ENCODE measurements at regions not wholly inside any gene's neighbourhood (a gene's known extent, or its start where the extent isn't known, plus 50 kb on each side); places are given as distances from the start of the nearest gene placed in this dataset.
A peak's percentile ranks its signal among the peaks of the same experiment; 100 is the strongest.
"Not testable (repeated sequence)": the region's sequence is repeated elsewhere in the genome, so short reads cannot be mapped to it uniquely, and the experiment has no call there.

GRCh38 chr18:65592435-65592834 is 158.4 kb upstream of the CDH7 start:
- TF ChIP-seq POLR2A (IDR thresholded peaks at IDR 0.05; ENCODE audit: extremely low read depth, insufficient read length): no peak
- no peak for TF ChIP-seq CTCF (IDR thresholded peaks at IDR 0.05; ENCODE audit: low read depth, low read length)
- TF ChIP-seq MAX (IDR thresholded peaks at IDR 0.05; ENCODE audit: low read depth, low read length): no peak
- no peak for TF ChIP-seq MYC (IDR thresholded peaks at IDR 0.05; ENCODE audit: low read depth, low read length)
- DNase-seq (ENCODE audit: low read depth): no peak
- H3K4me3 ChIP-seq (ENCODE audit: low read depth, low read length): no peak overlapping the region

- TF ChIP-seq MAX (IDR thresholded peaks at IDR 0.05; ENCODE audit: low read depth, low read length) (no peak), CTCF (IDR thresholded peaks at IDR 0.05; ENCODE audit: low read depth, low read length) (no peak), POLR2A (IDR thresholded peaks at IDR 0.05; ENCODE audit: extremely low read depth, insufficient read length) (no peak), MYC (IDR thresholded peaks at IDR 0.05; ENCODE audit: low read depth, low read length) (no peak)
- H3K4me3 ChIP-seq (ENCODE audit: low read depth, low read length): no peak overlapping the region
Measured at GRCh38 chr18:65587491-65587890, 163.3 kb upstream of the CDH7 start.

GRCh38 chr18:65582094-65582493 is 168.7 kb upstream of the CDH7 start:
- not testable (repeated sequence) for DNase-seq (ENCODE audit: low read depth); H3K4me3 ChIP-seq (ENCODE audit: low read depth, low read length)

More at GRCh38 chr18:65587491-65587890, 163.3 kb upstream of the CDH7 start:
- no peak for DNase-seq (ENCODE audit: low read depth)

GRCh38 chr18:65568866-65569265 is 181.9 kb upstream of the CDH7 start:
- TF ChIP-seq CTCF (IDR thresholded peaks at IDR 0.05; ENCODE audit: low read depth, low read length) (no peak), MYC (IDR thresholded peaks at IDR 0.05; ENCODE audit: low read depth, low read length) (no peak)
- H3K4me3 ChIP-seq (ENCODE audit: low read depth, low read length): no peak overlapping the region
- no peak for DNase-seq (ENCODE audit: low read depth)

GRCh38 chr18:65567372-65567771 is 183.4 kb upstream of the CDH7 start:
- TF ChIP-seq MYC (IDR thresholded peaks at IDR 0.05; ENCODE audit: low read depth, low read length): no peak
- peak; percentile 20 for TF ChIP-seq CTCF (IDR thresholded peaks at IDR 0.05; ENCODE audit: low read depth, low read length)
- TF ChIP-seq MAX (IDR thresholded peaks at IDR 0.05; ENCODE audit: low read depth, low read length): no peak
- no peak for TF ChIP-seq POLR2A (IDR thresholded peaks at IDR 0.05; ENCODE audit: extremely low read depth, insufficient read length)
- peak; percentile 27 for DNase-seq (ENCODE audit: low read depth)
- no peak overlapping the region for H3K4me3 ChIP-seq (ENCODE audit: low read depth, low read length)

GRCh38 chr18:65548316-65548715 is 202.5 kb upstream of the CDH7 start:
- TF ChIP-seq MAX (IDR thresholded peaks at IDR 0.05; ENCODE audit: low read depth, low read length) (no peak), POLR2A (IDR thresholded peaks at IDR 0.05; ENCODE audit: extremely low read depth, insufficient read length) (no peak)
- no peak for DNase-seq (ENCODE audit: low read depth)
- no peak overlapping the region for H3K4me3 ChIP-seq (ENCODE audit: low read depth, low read length)

- no peak for TF ChIP-seq MAX (IDR thresholded peaks at IDR 0.05; ENCODE audit: low read depth, low read length)
- no peak for TF ChIP-seq CTCF (IDR thresholded peaks at IDR 0.05; ENCODE audit: low read depth, low read length)
- TF ChIP-seq MYC (IDR thresholded peaks at IDR 0.05; ENCODE audit: low read depth, low read length): no peak
- peak; percentile 8 for DNase-seq (ENCODE audit: low read depth)
- no peak overlapping the region for H3K4me3 ChIP-seq (ENCODE audit: low read depth, low read length)
Measured at GRCh38 chr18:65547046-65547445, 203.8 kb upstream of the CDH7 start.
